Muscle layer of colon (tissue), 2 donors: ENCODE measurements at regions not wholly inside any gene's neighbourhood (a gene's known extent, or its start where the extent isn't known, plus 50 kb on each side); places are given as distances from the start of the nearest gene placed in this dataset.

ENCODE experiments used
- H3K27ac ChIP-seq: one replicate; pipeline ENCODE4 v1.7.0; 2013; ENCODE audit warnings: low read depth, mild to moderate bottlenecking, low read length, moderate library complexity
- H3K27me3 ChIP-seq, 2 donors: one replicate each; pipeline ENCODE4 v1.7.0; 2013; ENCODE audit warnings: low read length in 2 of 2, mild to moderate bottlenecking in 2 of 2; ENCODE audit not compliant: insufficient read depth in 2 of 2, control insufficient read depth in 1 of 2
- H3K36me3 ChIP-seq: one replicate; pipeline ENCODE4 v1.7.0; 2013; ENCODE audit warnings: mild to moderate bottlenecking, low read length; ENCODE audit not compliant: insufficient read depth
- H3K4me1 ChIP-seq: one replicate; pipeline ENCODE4 v1.7.0; 2013; ENCODE audit warnings: mild to moderate bottlenecking, low read length; ENCODE audit not compliant: insufficient read depth
- H3K4me3 ChIP-seq, 2 donors: one replicate each; pipeline ENCODE4 v1.7.0; 2013; ENCODE audit warnings: low read length in 2 of 2, low read depth in 1 of 2, mild to moderate bottlenecking in 1 of 2, moderate library complexity in 1 of 2
- H3K9ac ChIP-seq: one replicate; pipeline ENCODE4 v1.7.0; 2013; ENCODE audit warnings: low read length
- H3K9me3 ChIP-seq: one replicate; pipeline ENCODE4 v1.7.0; 2013; ENCODE audit warnings: mild to moderate bottlenecking, low read length
- donor health status: abdominal sarcoma.
- donor health status: Adenocarcinoma of cecum.

DNA sequence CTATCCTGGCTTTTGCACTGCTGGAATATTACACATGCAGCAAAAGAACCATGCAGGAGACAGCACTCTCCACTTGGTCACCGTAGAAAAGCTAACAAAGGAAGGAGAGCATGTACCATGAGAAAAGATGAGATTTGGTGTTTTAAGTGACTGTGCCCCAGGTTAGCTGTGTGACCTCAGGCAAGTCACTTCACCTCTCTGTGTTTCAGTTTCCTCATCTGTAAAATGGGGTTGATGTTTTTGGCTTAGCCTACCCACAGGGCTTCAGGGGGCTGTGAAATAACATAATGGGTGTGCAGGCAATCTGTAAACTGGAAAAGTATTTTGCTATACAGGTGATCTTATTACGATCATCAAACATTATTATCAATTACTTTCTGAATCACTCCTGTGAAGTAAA is 69.3 kb upstream of the SLC6A11 start:
- Histone ChIP-seq H3K36me3 (no peaks in the 10 kb centered on the region), H3K4me1 (no peaks in the 10 kb centered on the region), H3K9me3 (no peaks in the 10 kb centered on the region), H3K27ac (no peak overlapping the region), H3K27me3 (no peaks in the 10 kb centered on the region), H3K4me3 (no peak overlapping the region), H3K9ac (no peak overlapping the region)

DNA sequence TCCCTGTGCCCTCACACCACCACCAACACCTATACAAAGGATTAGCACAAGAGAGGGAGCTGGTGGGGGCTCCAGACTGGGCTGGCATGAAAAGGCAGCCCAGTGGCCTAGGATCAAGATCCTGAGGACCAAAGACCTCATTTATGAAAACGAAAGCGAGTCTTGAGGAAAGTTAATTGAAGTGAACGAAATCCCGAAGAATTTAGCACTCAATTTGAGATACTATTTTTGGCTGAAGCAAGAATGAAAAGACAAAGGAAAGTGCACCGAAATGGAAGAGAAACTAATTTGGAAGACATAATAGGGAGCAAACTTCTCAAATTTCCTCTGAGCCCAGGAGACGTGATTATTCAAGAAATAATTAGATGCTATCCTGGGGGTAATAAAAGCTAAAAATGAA is 68.7 kb upstream of the SLC6A11 start:
- no peaks in the 10 kb centered on the region for H3K4me1 ChIP-seq
- H3K27me3 ChIP-seq: no peaks in the 10 kb centered on the region
- no peak overlapping the region for H3K27ac ChIP-seq
- H3K9ac ChIP-seq: no peak overlapping the region
- H3K9me3 ChIP-seq: no peaks in the 10 kb centered on the region
- H3K36me3 ChIP-seq: no peaks in the 10 kb centered on the region
- H3K4me3 ChIP-seq: no peak overlapping the region

- H3K9me3 ChIP-seq: no peaks in the 10 kb centered on the region
- H3K4me3 ChIP-seq: no peak overlapping the region
- H3K4me1 ChIP-seq: no peaks in the 10 kb centered on the region
- H3K27ac ChIP-seq: no peak overlapping the region
- H3K9ac ChIP-seq: no peak overlapping the region
- no peaks in the 10 kb centered on the region for H3K27me3 ChIP-seq
- no peaks in the 10 kb centered on the region for H3K36me3 ChIP-seq
Observed at GRCh38 chr3:10748040-10748439, 68.0 kb upstream of the SLC6A11 start.

DNA sequence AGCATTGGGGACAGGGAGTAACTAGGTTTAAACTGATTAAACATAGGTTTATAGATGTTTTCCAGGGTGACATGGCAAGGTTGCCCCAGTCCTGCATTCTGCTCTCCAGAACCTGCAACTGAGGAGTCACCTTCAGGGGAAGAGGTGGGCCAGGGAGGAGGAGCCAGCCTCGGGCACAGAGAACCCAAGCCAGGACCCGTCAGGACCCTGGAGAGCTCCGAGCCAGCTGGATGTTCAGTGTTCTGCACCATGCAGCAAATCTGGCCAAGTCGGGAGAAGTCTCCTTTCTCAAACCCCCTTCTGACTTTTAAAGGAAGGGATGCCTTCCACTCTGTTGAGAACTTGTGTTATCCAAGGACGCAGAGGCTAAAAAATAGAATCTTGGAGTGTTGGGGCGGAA is 62.1 kb upstream of the SLC6A11 start:
- Histone ChIP-seq H3K36me3 (no peaks in the 10 kb centered on the region), H3K9ac (no peak overlapping the region), H3K9me3 (no peaks in the 10 kb centered on the region), H3K27me3 (peaks cover 0 to 3% of the 10 kb centered on the region in 2 donors), H3K27ac (no peak overlapping the region), H3K4me3 (no peak overlapping the region), H3K4me1 (no peaks in the 10 kb centered on the region)

GRCh38 chr3:10756546-10756945 is 59.5 kb upstream of the SLC6A11 start:
- no peak overlapping the region for H3K9ac ChIP-seq
- no peaks in the 10 kb centered on the region for H3K9me3 ChIP-seq
- no peaks in the 10 kb centered on the region for H3K36me3 ChIP-seq
- no peak overlapping the region for H3K27ac ChIP-seq
- no peak overlapping the region for H3K4me3 ChIP-seq
- no peaks in the 10 kb centered on the region for H3K4me1 ChIP-seq
- peaks cover 0 to 6% of the 10 kb centered on the region in 2 donors for H3K27me3 ChIP-seq

GRCh38 chr3:10757021-10757820 is 58.8 kb upstream of the SLC6A11 start:
- H3K27ac ChIP-seq: no peak overlapping the region
- no peaks in the 10 kb centered on the region for H3K9me3 ChIP-seq
- H3K36me3 ChIP-seq: no peaks in the 10 kb centered on the region
- H3K4me3 ChIP-seq: no peak overlapping the region
- no peak overlapping the region for H3K9ac ChIP-seq
- peaks cover 0 to 6% of the 10 kb centered on the region in 2 donors for H3K27me3 ChIP-seq
- H3K4me1 ChIP-seq: no peaks in the 10 kb centered on the region

DNA sequence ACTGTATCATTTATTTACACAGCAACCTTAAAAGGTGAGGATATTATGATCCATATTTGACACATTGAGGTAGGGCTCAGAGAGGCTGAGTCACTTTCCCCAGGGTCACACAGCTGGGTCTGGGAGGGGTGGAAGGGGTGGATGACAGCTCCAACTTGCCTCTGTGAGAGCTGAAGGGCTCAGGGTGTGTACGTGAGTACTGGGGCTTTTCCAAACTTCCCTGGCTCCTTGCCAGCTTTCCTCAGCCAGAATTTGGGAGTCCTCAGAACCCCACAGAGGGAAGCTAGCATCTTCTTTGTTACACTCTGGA is 58.3 kb upstream of the SLC6A11 start:
- peaks cover 0 to 6% of the 10 kb centered on the region in 2 donors for H3K27me3 ChIP-seq
- no peaks in the 10 kb centered on the region for H3K4me1 ChIP-seq
- H3K27ac ChIP-seq: no peak overlapping the region
- H3K9ac ChIP-seq: no peak overlapping the region
- H3K36me3 ChIP-seq: no peaks in the 10 kb centered on the region
- no peak overlapping the region for H3K4me3 ChIP-seq
- no peaks in the 10 kb centered on the region for H3K9me3 ChIP-seq

GRCh38 chr3:10758304-10759037 is 57.6 kb upstream of the SLC6A11 start:
- Histone ChIP-seq H3K9me3 (no peaks in the 10 kb centered on the region), H3K4me1 (no peaks in the 10 kb centered on the region), H3K27ac (no peak overlapping the region), H3K27me3 (peaks cover 0 to 6% of the 10 kb centered on the region in 2 donors), H3K36me3 (no peaks in the 10 kb centered on the region), H3K9ac (no peak overlapping the region), H3K4me3 (no peak overlapping the region)

DNA sequence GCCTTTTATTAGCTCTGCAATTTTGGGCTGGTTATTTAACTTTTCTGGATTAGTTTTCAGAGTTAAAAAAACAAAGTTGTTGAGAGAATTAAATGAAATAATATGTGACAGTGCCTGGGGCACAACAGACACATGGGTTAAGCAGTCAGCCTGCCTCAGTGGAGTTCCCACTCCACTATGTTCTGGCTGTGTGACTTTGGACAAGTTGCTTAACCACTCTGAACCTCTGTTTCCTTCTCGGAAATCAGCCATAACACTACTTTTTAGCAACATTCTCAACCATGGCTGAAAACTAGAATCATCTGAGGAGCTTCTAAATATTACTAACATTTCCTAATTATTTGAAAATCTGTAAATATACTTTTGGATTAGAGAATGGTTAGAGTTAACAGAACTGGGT is 56.5 kb upstream of the SLC6A11 start:
- Histone ChIP-seq H3K9ac (no peak overlapping the region), H3K4me3 (no peak overlapping the region), H3K9me3 (no peaks in the 10 kb centered on the region), H3K27ac (no peak overlapping the region), H3K4me1 (no peaks in the 10 kb centered on the region), H3K36me3 (no peaks in the 10 kb centered on the region), H3K27me3 (peaks cover 0 to 6% of the 10 kb centered on the region in 2 donors)

DNA sequence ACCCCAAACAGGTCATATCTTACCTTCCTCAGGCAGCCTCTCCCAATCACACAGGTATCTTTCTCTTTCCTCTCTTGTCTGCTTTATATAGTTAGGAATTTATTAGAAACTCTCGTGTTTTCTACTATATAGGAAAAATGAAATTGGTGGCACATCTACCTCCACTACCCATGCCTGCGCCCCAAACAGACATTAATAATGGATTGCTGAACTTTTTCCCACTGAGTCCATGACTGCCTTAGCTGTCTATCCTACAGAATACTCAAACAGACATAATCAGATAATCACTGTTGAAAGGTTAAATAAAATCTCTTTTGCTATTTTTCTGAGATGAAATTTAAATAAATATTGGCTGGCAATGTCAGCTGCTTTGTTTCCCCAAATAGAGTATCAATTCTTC is 55.8 kb upstream of the SLC6A11 start:
- no peaks in the 10 kb centered on the region for H3K9me3 ChIP-seq
- no peaks in the 10 kb centered on the region for H3K4me1 ChIP-seq
- H3K36me3 ChIP-seq: no peaks in the 10 kb centered on the region
- no peak overlapping the region for H3K9ac ChIP-seq
- H3K4me3 ChIP-seq: no peak overlapping the region
- peaks cover 0 to 6% of the 10 kb centered on the region in 2 donors for H3K27me3 ChIP-seq
- no peak overlapping the region for H3K27ac ChIP-seq

GRCh38 chr3:10761583-10761982 is 54.4 kb upstream of the SLC6A11 start:
- no peaks in the 10 kb centered on the region for H3K9me3 ChIP-seq
- H3K27me3 ChIP-seq: peaks cover 0 to 6% of the 10 kb centered on the region in 2 donors
- H3K4me3 ChIP-seq: no peak overlapping the region
- no peak overlapping the region for H3K9ac ChIP-seq
- no peak overlapping the region for H3K27ac ChIP-seq
- H3K4me1 ChIP-seq: no peaks in the 10 kb centered on the region
- no peaks in the 10 kb centered on the region for H3K36me3 ChIP-seq

- Histone ChIP-seq H3K9ac (no peak overlapping the region), H3K27me3 (peaks cover 0 to 6% of the 10 kb centered on the region in 2 donors), H3K4me1 (no peaks in the 10 kb centered on the region), H3K27ac (no peak overlapping the region), H3K36me3 (no peaks in the 10 kb centered on the region), H3K9me3 (no peaks in the 10 kb centered on the region), H3K4me3 (no peak overlapping the region)
Observed at GRCh38 chr3:10762116-10762515, 53.9 kb upstream of the SLC6A11 start.
